Keratinocyte (primary cell): ENCODE measurements at regions not wholly inside any gene's neighbourhood (a gene's known extent, or its start where the extent isn't known, plus 50 kb on each side); places are given as distances from the start of the nearest gene placed in this dataset.

Experiments
- DNase-seq: peaks from one replicate; pipeline ENCODE4 v3.0.0-alpha.2; 2011; ENCODE audit warnings: low read depth, missing footprints, low spot score
- FAIRE-seq: peaks from 2 replicates; lab custom pipeline; 2011; peaks lifted over from hg19 to GRCh38; lab: Jason Lieb, UNC
- H2AFZ ChIP-seq: 2 replicates; pipeline ENCODE4 v1.6.0; 2012; ENCODE audit warnings: low read length, control low read depth, inconsistent platforms; ENCODE audit not compliant: control insufficient read depth
- H3K27ac ChIP-seq: 2 replicates; pipeline ENCODE4 v1.5.1; 2011; ENCODE audit warnings: low read length; ENCODE audit not compliant: control insufficient read depth, insufficient read depth
- H3K27me3 ChIP-seq: 3 replicates; pipeline ENCODE4 v1.6.0; 2011; ENCODE audit warnings: low read length; ENCODE audit not compliant: control insufficient read depth, insufficient read depth; ENCODE audit errors: extremely low read depth
- H3K36me3 ChIP-seq, 2 experiments: 2 replicates in 1 of 2; 3 replicates in 1 of 2; pipeline ENCODE4 v1.5.1; 2011; ENCODE audit warnings: low read length in 2 of 2, mild to moderate bottlenecking in 1 of 2; ENCODE audit not compliant: control insufficient read depth in 2 of 2, insufficient read depth in 2 of 2; ENCODE audit errors: extremely low read depth in 1 of 2
- H3K4me1 ChIP-seq: 3 replicates; pipeline ENCODE4 v1.5.1; 2011; ENCODE audit warnings: low read length; ENCODE audit not compliant: control insufficient read depth, insufficient read depth; ENCODE audit errors: extremely low read depth
- H3K4me2 ChIP-seq: 3 replicates; pipeline ENCODE4 v1.6.0; 2011; ENCODE audit warnings: low read depth, low read length; ENCODE audit not compliant: control insufficient read depth, insufficient read depth; ENCODE audit errors: extremely low read depth
- H3K4me3 ChIP-seq, 3 experiments: fragments of 200-600 bp in 1 of 3; sonication (generic) in 1 of 3; 2 replicates in 2 of 3; 3 replicates in 1 of 3; pipeline ENCODE4 v1.5.1; 2011 to 2016; ENCODE audit warnings: low read length in 3 of 3, mild to moderate bottlenecking in 3 of 3, control low read depth in 2 of 3, inconsistent platforms in 1 of 3, low read depth in 1 of 3, mixed read lengths in 1 of 3, mixed run types in 1 of 3, moderate library complexity in 1 of 3; ENCODE audit not compliant: control insufficient read depth in 2 of 3, insufficient read depth in 2 of 3; ENCODE audit errors: extremely low read depth in 1 of 3
- H3K79me2 ChIP-seq: 2 replicates; pipeline ENCODE4 v1.6.0; 2012; ENCODE audit warnings: low read length; ENCODE audit not compliant: control insufficient read depth, insufficient read depth
- H3K9ac ChIP-seq: 3 replicates; pipeline ENCODE4 v1.6.0; 2011; ENCODE audit warnings: low read length; ENCODE audit not compliant: control insufficient read depth, insufficient read depth; ENCODE audit errors: extremely low read depth
- H3K9me1 ChIP-seq: 3 replicates; pipeline ENCODE4 v1.6.0; 2011; ENCODE audit warnings: low read length; ENCODE audit not compliant: control insufficient read depth, insufficient read depth; ENCODE audit errors: extremely low read depth
- H3K9me3 ChIP-seq: 2 replicates; pipeline ENCODE4 v1.5.1; 2012; ENCODE audit warnings: low read depth, low read length; ENCODE audit not compliant: control insufficient read depth
- H4K20me1 ChIP-seq: 3 replicates; pipeline ENCODE4 v1.6.0; 2011; ENCODE audit warnings: low read length; ENCODE audit not compliant: control insufficient read depth, insufficient read depth; ENCODE audit errors: extremely low read depth
- EZH2 ChIP-seq: IDR thresholded peaks from one replicate; pipeline ENCODE4 v1.6.1; 2012; ENCODE audit warnings: inconsistent platforms, mild to moderate bottlenecking, low read length, moderate library complexity
- dilution Hi-C: fragments of 300-500 bp; cut with MboI; formaldehyde crosslinking; loops from one replicate; pipeline ENCODE4 v1.7.0; 2020; ENCODE audit warnings: low sequenced_read_pairs; ENCODE audit not compliant: extremely low pct_ligation_motif_present
- TF ChIP-seq, protein P1 (sequence below), 3 experiments: IDR thresholded peaks in 1 of 3; conservative IDR thresholded peaks in 1 of 3; optimal IDR thresholded peaks in 1 of 3; 2 replicates in 2 of 3; 3 replicates in 1 of 3; pipeline versions ENCODE3 to v1.5.1; 2011; ENCODE audit warnings: low read length in 3 of 3, mild to moderate bottlenecking in 3 of 3, moderate library complexity in 2 of 3, control low read depth in 1 of 3, inconsistent platforms in 1 of 3; ENCODE audit not compliant: insufficient read depth in 2 of 3; ENCODE audit errors: extremely low read depth in 1 of 3

- H3K79me2 ChIP-seq: no peaks in the 10 kb centered on the region
- H3K27me3 ChIP-seq: no peaks in the 10 kb centered on the region
- no peaks in the 10 kb centered on the region for H4K20me1 ChIP-seq
- dilution Hi-C loops: no loop called here
- H3K4me3 ChIP-seq: no peak overlapping the region
- no peaks in the 10 kb centered on the region for H3K9me3 ChIP-seq
- no peaks in the 10 kb centered on the region for H3K36me3 ChIP-seq
- no peak overlapping the region for H3K27ac ChIP-seq
- no peak for DNase-seq
- TF ChIP-seq, protein P1, sequence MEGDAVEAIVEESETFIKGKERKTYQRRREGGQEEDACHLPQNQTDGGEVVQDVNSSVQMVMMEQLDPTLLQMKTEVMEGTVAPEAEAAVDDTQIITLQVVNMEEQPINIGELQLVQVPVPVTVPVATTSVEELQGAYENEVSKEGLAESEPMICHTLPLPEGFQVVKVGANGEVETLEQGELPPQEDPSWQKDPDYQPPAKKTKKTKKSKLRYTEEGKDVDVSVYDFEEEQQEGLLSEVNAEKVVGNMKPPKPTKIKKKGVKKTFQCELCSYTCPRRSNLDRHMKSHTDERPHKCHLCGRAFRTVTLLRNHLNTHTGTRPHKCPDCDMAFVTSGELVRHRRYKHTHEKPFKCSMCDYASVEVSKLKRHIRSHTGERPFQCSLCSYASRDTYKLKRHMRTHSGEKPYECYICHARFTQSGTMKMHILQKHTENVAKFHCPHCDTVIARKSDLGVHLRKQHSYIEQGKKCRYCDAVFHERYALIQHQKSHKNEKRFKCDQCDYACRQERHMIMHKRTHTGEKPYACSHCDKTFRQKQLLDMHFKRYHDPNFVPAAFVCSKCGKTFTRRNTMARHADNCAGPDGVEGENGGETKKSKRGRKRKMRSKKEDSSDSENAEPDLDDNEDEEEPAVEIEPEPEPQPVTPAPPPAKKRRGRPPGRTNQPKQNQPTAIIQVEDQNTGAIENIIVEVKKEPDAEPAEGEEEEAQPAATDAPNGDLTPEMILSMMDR (optimal IDR thresholded peaks at IDR 0.05 in 1 of 3, IDR thresholded peaks at IDR 0.05 in 1 of 3, conservative IDR thresholded peaks at IDR 0.05 in 1 of 3; ENCODE audit: extremely low read depth in 1 of 3, insufficient read depth in 2 of 3, low read length in 3 of 3): no peak
- no peak for TF ChIP-seq EZH2
- no peak for FAIRE-seq
- H2AFZ ChIP-seq: no peak overlapping the region
- H3K9me1 ChIP-seq: no peaks in the 10 kb centered on the region
- H3K9ac ChIP-seq: no peak overlapping the region
- no peak overlapping the region for H3K4me2 ChIP-seq
- H3K4me1 ChIP-seq: no peaks in the 10 kb centered on the region
Measured at GRCh38 chr11:134932761-134933160, 520.7 kb upstream of the B3GAT1 start.

DNA sequence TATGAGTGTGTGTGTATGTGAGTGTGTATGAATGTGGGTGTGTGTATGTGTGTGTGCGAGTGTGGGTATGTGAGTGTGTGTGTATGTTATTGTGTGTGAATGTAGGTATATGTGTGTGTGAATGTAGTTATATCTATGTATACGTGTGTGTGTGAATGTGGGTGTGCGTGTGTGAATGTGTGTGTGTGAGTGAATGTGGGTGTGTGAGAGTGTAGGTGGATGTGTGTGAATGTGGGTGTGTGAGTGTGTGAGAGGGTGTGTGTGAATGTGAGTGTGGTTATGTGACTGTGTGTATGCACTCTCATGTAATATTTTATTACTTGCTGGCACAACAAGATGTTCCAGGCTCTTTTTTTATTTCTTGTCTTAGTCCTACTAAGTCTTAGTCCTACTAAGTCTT, 513.4 kb upstream of the B3GAT1 start:
- no peak overlapping the region for H3K9ac ChIP-seq
- dilution Hi-C loops: no loop called here

More for the DNA sequence above, 513.4 kb upstream of the B3GAT1 start:
- no peak for TF ChIP-seq EZH2
- TF ChIP-seq, protein P1 (optimal IDR thresholded peaks at IDR 0.05 in 1 of 3, IDR thresholded peaks at IDR 0.05 in 1 of 3, conservative IDR thresholded peaks at IDR 0.05 in 1 of 3; ENCODE audit: extremely low read depth in 1 of 3, insufficient read depth in 2 of 3, low read length in 3 of 3): no peak
- DNase-seq (no peak), FAIRE-seq (no peak)
- no peak overlapping the region for H3K27ac ChIP-seq
- no peaks in the 10 kb centered on the region for H3K79me2 ChIP-seq
- H3K4me2 ChIP-seq: no peak overlapping the region
- H3K9me3 ChIP-seq: peaks cover 3% of the 10 kb centered on the region
- H3K36me3 ChIP-seq: no peaks in the 10 kb centered on the region
- H3K4me1 ChIP-seq: no peaks in the 10 kb centered on the region
- H2AFZ ChIP-seq: no peak overlapping the region
- no peaks in the 10 kb centered on the region for H4K20me1 ChIP-seq
- H3K9me1 ChIP-seq: no peaks in the 10 kb centered on the region
- no peak overlapping the region for H3K4me3 ChIP-seq
- no peaks in the 10 kb centered on the region for H3K27me3 ChIP-seq
